HG03521 (cell line): ENCODE measurements at regions not wholly inside any gene's neighbourhood (a gene's known extent, or its start where the extent isn't known, plus 50 kb on each side); places are given as distances from the start of the nearest gene placed in this dataset.
"Not testable (repeated sequence)": the region's sequence is repeated elsewhere in the genome, so short reads cannot be mapped to it uniquely, and the experiment has no call there.

Source experiments
- ATAC-seq: cut with Tn5 transposase; IDR thresholded peaks from one replicate; pipeline ENCODE4 v1.9.1; 2021; ENCODE audit warnings: mild to moderate bottlenecking, moderate library complexity; ENCODE audit not compliant: unreplicated experiment

DNA sequence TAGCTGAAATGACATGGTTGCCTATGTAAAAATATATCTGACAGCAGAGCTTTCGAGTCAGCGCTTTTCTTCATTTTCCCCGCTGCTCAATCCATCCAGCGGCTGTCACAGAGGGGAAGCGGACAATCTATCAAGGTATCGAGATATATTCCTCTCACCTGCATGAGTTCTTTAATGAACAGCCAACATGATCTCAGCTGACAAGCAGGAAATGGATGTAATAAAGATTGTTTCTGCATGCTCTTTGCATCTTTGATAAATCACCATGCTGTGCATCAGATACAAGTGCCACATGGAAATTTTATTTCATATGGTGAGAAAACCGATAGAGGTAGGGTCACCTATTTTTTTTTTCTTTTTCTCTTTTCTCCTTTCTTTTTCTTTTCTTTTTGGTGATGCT lies 602.3 kb upstream of the MMS22L start:
- no peak for ATAC-seq

DNA sequence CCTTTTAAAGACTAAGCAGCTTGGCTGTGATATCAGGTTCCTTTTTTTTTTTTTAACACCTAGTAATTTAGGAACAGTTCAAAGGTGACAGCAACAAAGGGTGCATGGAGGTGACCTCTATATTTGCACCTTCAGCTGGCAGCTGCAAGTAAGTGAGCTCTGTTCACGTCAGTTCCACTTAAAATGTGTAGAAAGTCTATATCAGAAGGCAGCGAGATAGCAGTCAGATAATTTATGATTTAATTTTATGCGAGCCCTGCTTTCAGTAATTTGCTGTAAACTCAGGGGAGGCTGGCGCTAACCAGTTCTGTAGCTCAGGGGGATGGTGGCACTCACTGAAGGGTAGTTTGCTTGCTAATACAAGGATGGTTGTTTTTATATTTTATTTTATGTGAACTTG lies 602.8 kb upstream of the MMS22L start:
- ATAC-seq, result no peak

DNA sequence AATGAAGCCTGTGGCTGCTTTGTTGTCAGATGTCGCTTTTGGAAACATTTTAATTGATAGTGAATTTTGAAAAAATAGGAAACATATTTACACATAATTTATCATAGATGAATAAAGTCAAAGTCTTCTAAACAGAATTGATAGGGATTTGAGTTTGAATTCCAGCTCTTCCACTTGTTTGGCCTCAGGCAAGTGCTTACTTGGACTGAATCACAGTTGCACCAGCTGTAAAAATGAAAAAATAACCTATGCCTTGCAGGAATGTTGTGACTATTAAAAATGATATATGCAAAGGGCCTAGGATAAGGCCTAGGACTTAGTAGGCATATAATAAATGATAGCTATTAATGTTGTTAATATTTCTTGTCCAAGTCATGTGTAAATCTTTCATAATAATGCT lies 618.5 kb upstream of the MMS22L start:
- no peak for ATAC-seq

DNA sequence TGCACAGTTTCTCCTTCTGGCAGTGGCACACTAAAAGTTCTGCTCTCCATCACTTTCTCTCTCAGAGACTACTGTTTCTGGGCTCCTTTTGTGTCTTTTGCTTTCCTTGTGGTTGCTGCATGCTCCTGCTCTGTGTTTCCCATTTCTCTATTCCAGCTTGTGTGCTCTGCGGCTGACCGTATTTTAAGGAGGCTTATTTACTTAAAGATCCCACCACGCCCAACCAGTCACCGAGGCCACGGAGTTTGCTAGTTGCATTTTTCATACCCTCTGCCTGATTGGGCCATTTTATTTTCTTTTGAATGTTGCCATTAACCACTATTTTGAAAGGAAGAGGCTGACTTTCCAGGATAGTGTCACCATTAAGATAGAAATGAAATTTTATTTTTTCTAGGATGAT lies 626.4 kb upstream of the MMS22L start:
- ATAC-seq, result no peak

DNA sequence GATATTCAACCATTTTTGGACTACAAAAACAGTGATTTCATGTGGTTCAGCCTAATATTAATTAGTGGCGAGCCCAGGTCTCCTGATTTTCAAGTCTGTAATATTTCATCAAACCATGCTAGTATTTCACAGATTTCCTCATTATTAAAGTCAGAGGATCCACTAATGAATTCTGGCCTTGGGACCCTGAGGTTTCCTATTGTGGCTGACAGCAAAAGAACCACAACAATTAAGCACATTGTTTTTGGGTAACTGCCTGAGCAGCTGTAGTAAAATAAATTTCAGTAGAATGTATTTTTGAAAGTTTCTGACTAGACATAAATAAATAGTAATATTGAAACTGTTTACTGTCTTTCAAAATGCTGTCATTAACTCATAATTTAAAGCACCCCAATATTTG lies 630.7 kb upstream of the MMS22L start:
- ATAC-seq, result no peak

DNA sequence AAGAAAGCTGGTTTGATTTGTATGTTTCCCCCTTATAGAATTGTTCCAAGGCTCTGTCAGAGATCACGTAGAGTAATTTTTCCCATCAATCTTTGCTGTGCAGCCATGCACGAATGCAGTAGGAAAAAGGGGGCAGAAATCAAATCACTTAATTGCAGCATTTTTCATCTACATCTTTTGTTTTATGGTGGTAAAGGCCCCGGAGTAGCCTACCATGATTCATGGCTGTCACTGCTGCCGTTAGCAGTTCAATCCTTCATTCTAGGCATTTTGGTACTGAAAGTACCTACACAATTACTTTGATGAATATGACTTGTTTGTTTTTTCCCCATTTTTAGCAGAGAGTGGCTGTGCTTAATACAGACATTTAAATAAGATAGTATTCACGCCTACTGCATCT lies 631.9 kb upstream of the MMS22L start:
- ATAC-seq, result no peak

DNA sequence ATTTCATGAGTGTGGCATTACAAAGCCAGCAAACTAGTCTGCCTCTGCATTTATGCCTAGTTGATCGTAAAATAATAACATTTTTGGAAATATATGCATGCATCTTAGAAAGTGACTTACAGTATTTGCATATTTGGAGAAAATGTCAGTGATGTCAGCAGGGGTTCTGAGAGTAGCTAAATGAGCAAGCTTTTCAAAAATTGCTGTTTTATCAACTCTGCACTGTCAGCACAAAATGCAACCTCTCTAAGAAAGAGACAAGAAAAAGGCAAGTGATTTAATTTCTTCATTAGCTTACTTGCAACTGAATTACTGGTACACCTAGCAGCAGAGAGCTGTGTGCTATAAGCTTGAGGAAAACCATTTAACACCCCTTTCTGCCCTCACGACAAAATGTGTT lies 632.5 kb upstream of the MMS22L start:
- no peak for ATAC-seq

DNA sequence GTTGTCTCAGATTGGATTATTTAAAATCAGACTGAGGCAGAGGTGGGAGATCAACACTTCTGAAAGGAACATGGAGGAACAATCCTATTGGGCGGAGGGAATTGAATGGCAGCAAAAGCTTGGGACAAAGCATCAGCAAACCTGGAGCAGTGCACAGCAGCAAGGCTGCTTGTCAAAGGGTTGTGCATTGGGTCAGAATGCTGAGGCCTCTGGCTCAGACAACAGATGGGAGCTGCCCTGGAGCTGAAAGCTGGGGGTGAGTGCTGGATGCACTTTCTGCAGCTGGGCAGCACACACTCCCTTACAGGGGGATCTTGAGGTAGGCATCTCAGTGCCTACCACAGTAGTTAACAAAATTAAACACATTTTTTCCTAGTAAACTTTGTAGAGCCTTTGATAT lies 634.4 kb upstream of the MMS22L start:
- ATAC-seq, result no peak

DNA sequence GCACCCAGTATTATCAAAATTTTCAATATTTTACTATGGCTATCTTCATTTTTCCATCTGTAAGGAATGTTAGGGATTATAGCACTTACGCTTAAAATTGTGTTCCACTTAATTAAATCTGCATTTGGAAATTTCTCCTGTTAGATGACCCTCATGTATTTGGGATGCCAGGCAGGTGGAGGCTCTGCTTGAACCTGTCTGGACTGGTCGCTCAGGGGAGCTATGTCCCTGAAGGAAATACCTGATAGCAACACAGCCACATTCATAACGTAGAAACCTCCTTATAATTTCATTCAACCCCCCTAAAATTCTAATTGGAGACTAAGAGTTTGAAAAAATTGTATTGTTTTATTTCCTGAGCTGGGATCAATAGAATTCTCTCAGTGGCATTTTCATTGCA lies 636.0 kb upstream of the MMS22L start:
- no peak for ATAC-seq

DNA sequence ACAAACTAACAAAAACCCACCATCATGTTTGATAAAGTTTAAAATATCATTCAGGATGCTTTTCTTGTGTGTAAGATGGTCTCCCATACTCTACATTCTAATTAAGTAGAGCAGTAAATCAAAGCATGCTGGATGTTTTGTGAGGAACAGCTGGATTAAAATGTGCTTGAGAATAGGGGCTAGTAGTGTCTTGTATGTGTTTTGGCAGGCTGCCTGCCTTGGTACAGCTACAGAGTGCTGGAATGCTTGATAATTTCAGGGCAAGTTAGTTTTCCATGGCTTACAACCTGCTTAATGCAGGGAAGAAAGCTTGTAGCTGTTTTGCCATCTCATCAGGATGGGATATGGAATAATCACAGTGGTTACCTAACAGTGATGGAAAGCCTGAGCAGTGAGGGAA lies 636.6 kb upstream of the MMS22L start:
- ATAC-seq, result no peak

DNA sequence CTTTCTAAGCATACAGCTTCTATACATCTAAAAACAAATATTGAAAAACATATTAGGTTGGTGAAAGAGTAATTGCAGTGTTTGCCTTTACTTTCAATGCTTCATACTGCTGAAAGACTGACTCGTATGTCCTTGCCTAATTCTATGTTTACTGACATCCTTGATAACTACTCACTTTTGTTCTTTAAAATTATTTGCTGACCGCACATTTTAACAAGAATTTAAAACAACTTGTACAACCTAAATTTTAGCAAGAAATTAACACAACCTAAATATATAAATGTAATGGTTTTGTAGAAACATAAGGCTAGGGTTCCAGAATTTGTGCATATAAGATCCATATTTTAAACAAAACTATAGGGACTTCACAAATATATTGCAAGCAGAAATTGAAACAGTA lies 640.2 kb upstream of the MMS22L start:
- ATAC-seq, result no peak

DNA sequence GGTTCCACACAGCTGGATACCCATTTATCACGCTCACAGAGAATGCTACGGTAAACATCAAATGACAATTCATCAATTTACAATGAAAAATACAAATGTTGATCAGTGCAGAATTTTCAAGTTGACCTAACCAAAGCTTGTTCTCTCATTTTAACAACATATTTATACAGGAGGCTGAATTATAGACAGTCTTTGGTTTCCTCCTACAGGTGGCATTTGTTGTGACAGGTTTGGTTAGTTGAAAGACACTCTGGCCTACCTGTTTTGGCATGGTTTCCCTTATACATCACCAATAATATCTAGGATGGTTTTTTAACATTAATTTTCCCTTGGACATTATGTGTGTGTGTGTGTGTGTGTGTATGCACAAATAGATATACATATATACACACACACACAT lies 642.5 kb upstream of the MMS22L start:
- ATAC-seq, result no peak

DNA sequence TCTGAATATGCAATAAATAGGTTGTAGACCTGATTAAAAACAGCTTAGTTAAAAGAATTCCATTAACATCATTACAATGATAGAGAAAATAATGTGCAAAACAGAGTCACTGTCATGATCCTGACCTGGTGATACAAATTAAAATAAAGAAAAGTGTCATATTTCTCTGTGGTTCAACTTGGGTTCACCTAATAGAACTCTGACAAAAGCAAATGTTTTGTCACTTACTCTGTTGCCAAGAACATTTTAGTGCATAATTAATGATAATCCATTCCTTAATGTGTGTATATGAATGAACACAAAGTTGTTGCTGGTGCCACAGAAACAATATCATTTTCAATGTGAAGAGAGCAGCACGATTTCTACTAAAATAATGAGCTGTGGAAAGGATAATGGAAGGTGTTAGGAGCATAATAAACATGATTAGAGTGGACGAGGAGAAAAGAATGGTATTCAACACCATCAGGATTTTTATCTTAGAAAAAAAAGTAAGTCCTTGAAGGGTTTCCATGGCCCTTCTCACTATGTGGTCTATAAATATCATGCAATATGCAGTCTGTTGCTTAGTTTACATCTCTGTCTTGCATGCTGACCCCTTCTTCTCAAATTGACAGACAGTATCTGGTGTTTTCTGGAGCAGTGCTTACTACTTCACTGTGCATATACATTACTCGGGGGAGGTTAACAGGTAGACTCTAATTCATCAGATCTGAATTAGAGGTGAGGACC lies 656.6 kb upstream of the MMS22L start:
- no peak for ATAC-seq

DNA sequence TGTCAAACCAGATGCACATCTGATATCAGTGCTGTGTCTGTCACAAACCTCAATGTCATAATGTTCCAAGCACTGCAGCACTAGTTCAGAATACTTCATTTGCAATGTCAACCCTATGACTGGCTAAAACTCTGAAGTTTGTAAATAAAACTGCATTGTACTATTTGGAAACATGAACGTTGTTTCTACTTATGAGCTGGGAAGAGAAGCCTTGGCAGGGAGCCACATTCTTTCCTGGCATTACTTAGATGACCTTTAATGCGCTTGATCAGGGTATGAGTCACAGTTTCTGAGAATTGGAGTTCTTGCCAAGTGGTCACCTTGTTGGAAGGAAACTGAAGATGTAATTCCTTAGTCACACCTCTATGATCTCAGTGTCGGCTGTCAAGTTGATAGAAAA lies 664.8 kb upstream of the MMS22L start:
- no peak for ATAC-seq

DNA sequence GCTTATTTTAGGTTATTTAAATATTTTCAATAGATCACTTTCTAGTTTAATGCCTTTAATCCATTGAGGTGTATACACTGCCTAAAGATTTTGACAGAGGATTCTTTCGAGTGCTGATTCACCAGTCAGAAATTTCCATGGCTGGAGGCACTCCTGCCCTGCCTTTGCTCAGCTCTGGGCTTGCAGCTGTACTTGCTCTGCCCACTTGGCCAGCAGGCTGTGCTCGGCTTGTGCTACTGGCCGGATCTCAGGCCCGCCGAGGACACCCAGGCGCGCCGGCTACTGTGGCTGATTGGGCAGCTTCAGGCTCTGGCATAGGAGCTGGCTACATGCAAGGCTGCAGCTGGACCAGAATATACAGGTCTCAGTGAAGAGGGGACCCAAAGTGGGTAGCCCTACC lies 675.1 kb upstream of the MMS22L start:
- no peak for ATAC-seq

DNA sequence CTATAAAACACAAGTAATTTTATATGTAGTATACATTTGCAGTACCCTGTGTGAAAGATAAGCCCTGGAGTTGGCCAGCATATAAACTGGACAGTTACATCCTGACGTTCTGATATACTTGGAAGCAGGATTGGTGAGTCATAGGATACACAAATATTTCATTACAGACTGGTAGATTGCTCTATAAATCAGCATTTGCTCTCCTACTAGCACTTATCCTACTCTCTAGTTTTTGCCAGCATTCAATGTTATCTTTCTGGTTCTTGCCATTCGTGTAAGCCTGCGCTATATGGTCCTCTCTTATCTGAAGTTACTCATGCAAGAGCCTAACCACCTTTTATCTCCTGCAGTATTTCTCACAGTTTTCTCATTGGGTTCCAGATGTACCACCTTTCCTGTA lies 680.2 kb upstream of the MMS22L start:
- no peak for ATAC-seq

DNA sequence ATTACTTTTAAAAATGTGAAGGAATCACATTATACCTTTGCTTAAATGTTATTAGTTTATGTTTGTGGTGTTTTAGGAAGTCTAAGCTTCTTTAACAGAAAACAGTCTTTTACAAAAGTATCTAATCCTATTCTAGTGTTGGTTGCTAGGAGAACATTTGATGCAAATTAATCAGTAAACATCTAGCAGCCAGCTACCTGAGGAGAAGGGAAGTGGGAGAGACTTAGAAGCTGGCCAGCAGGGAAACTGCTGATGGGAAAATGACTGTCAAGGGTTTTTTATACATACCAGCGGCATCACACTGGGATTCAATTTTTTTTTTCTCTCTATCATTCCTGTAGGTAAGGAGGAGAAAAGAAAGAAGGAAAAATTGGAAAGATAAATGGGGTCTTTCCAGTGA lies 686.0 kb upstream of the MMS22L start:
- no peak for ATAC-seq

DNA sequence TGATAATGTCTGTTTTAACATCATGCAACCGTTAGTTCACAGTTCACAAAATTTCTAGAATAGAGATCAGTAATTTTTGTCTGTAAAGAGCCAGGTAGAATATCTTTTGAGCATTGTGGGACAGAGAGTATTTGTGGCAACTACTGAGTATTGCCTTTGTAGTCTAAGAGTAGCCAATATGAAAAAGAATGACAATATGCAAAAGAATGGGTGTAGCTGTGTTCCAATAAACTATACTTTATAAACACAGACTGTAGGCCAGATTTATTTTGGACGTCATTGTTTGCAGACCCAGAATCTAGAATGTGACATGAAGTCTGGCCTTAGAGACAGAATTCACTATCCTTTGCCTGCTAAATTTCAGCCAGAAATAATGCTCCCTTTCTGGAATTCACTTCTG lies 694.1 kb upstream of the MMS22L start:
- no peak for ATAC-seq

DNA sequence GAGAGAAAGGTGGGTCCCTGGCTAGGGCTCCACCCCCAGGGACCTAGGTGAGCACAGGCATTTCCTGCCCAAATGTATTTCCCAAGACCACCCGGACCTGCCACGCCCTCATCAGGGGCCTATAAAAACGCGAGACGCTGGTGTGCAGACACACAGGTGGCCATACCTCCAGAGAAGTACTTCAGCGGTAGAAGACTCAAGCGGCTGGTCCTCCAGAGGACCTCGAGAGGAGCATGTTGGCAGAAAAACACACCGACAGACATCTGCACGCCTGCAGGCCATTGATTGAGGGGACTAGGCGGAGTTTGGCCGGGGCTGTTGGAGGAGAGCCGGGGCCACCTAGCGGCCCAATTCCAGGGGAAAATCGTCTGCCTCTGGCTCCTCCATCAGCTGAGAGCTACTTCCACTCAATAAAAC lies 695.8 kb upstream of the MMS22L start:
- ATAC-seq, result no peak

DNA sequence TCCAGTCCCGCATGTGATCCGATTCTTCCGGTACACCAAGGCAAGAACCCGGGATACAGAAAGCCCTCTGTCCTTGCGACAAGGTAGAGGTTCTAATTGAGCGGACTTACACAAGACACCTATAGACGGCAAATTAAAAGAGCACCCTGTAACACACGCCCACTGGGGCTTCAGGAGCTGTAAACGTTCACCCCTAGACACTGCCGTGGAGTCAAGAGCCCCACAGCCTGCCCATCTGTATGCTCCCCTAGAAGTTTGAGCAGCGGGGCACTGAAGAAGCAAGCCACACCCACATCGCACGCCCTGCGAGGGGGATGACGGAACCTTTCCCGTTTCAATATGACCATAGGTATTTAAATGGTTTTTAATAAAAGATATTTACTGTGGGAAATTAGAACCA lies 696.3 kb upstream of the MMS22L start:
- ATAC-seq, result not testable (repeated sequence)

DNA sequence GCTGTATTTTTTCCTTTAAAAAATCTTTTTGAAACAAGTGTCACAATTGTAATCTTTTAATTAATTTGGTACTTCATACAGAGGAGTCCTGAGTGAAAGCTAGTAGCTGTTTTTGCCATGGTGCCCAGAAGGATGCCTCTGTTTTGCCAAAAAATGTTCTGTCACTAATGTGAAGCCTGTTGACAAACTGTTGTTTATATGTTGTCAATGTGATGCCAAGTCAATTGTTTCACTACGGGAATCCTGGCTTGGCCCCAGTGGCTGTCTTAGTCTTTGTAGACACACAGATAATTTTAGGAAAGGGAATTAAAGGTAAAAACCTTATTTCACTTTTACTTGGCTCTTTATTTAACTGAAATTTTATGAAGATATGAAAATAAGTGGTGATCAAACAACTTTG lies 706.4 kb upstream of the MMS22L start:
- ATAC-seq, result no peak

DNA sequence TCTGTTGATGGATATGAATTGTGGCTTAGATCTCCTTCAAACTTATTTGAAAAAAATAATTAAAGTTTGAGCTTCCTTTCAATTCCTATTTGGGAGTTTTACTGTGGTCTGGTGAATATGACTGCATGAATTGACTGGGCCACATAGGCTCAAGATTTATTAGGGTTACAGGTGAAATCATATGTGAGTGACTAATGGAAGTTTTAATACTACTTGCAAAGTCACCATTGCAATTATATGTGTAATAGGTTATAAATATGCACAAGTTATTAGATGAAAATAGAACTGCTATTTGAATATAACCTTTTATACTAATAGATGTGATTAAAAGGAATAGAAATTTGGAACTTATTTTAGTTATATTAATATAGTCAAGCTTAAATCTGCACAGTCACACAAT lies 712.1 kb upstream of the MMS22L start:
- no peak for ATAC-seq

DNA sequence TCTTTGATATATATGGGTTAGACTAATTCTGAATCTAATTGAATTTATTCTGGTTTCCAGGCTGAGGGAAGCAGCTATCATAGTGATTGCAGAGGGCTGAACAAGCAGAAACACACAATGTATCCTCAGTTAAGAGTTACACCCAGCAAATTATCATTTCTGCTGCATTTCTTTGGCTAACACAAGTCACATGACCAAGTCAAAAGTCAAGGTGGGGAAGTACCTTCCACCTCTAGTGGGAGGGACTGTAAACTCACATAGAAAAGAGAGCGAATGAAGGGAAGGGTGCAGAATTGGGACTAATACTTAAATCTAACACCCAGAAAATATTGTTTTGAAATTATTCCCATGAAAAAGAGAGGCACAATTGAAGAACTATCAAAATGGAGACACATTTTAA lies 719.7 kb upstream of the MMS22L start:
- no peak for ATAC-seq
